GM10266 (cell line): ENCODE measurements at regions not wholly inside any gene's neighbourhood (a gene's known extent, or its start where the extent isn't known, plus 50 kb on each side); places are given as distances from the start of the nearest gene placed in this dataset.

Experiments used
- DNase-seq: peaks from one replicate; pipeline ENCODE4 v3.0.0; 2012; ENCODE audit errors: extremely low spot score
- CTCF ChIP-seq: IDR thresholded peaks from 2 replicates; pipeline ENCODE4 v1.5.1; 2012; ENCODE audit warnings: mild to moderate bottlenecking, low read depth; ENCODE audit not compliant: control insufficient read depth, insufficient read depth; ENCODE audit errors: missing control alignments

- no peak for DNase-seq
Measured at GRCh38 chr4:73309211-73309610, 50.6 kb upstream of the ANKRD17 start.

More at GRCh38 chr4:73309211-73309610, 50.6 kb upstream of the ANKRD17 start:
- TF ChIP-seq CTCF = no peak
